Suppressor macrophage treated with lipopolysaccharide for 4 hours (primary cell): ENCODE measurements at regions not wholly inside any gene's neighbourhood (a gene's known extent, or its start where the extent isn't known, plus 50 kb on each side); places are given as distances from the start of the nearest gene placed in this dataset.
A peak's percentile ranks its signal among the peaks of the same experiment; 100 is the strongest.
"Not testable (repeated sequence)": the region's sequence is repeated elsewhere in the genome, so short reads cannot be mapped to it uniquely, and the experiment has no call there.

ENCODE experiments used
- DNase-seq: peaks from one replicate; pipeline ENCODE4 v3.0.0-alpha.2; 2020

DNA sequence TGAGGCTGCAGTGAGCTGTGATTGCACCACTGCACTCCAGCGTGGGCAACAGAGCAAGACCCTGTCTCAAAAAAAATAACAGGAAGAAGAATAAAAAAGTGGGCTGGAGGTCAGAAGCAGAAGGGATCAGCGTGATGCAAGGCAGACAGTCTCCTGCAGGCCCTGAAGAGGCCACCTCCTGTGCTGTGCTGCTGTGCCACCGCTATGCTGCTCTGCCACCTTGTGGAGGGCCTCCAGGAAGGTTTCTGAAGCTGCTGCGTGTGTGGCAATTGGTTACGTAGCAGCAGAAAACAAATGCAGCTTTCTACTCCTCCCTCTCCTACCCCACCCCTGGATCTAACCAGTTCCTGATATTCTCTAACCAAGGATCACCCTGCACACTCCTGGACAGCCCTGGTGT lies 815.5 kb downstream of the KCNJ18 start:
- no peak for DNase-seq

DNA sequence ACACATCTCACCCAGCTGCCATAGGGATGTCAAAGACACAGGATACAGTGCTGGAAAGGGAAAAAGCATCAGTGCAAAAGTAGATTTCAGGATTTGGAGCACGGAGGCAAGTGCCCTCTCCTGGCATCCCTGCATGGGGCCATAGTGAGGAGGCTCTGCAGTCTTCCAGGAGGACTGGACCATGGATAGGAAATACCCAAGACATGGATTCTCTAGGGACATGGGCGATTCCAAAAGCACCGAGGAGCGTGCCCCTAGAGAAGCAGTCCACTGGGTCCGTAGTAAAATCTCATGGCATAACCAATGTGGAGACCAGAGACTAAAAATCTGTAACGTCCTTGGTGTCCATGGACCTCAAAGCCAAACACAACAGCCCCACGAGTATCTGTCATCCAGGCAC lies 818.2 kb downstream of the KCNJ18 start:
- no peak for DNase-seq

DNA sequence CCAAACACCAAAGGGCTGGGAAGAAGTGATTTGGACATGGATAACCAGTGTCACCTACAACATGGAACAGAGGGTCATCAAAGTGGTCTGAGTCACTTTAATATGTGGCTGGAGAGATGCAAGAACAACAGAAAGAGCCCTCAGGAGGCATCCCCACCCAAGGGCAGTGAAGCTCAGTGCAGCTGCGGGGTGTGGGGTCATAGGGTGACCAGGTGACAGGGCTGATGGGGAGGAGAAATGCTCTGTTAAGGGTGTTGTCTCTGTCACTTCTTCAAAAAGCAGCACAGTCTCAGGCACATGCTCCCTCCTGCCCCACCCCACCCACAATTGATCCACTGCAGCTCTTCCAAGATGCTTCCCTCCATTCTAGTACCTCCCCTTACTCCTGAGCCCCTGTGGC lies 819.1 kb downstream of the KCNJ18 start:
- DNase-seq, result no peak

DNA sequence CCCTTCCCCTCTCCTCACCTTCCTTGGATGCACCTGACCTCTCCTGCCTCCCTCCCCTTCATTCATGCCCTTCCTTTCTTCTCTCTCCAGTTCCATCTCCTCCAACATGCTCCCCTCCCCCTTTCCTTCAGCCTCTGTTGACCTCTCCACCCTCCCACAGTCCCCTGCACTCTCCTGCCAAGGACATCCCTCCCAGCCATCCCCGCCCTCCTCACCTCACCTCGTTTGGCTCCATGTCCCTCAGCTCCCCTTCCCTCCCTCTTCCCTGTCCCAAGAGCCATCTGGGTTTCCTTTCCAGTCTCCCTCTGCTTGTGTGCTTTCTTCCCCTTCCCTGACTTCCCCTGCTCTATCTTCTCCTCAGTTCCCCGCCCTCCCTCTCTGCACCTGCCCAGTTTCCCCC lies 819.7 kb downstream of the KCNJ18 start:
- DNase-seq, result no peak

DNA sequence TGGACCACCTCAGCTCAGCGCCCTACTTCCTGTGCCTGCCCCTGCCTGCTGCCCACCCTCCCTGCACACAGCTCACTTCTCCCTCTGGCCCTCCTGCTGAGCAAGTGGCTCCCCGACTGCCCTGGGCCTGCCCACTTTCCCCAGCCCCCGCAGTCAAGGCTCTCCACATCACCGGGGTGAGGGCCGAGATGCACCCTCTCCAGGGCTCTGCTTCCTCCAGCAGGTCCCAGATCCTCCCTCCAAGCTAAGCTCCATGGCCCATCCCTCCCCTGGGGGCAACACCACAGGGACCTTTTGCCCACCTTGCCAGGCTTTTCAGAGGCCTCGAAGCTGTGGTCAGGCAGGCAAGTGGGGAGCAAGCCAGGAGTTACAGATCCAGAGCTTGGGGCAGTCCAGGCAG lies 820.2 kb downstream of the KCNJ18 start:
- no peak for DNase-seq

DNA sequence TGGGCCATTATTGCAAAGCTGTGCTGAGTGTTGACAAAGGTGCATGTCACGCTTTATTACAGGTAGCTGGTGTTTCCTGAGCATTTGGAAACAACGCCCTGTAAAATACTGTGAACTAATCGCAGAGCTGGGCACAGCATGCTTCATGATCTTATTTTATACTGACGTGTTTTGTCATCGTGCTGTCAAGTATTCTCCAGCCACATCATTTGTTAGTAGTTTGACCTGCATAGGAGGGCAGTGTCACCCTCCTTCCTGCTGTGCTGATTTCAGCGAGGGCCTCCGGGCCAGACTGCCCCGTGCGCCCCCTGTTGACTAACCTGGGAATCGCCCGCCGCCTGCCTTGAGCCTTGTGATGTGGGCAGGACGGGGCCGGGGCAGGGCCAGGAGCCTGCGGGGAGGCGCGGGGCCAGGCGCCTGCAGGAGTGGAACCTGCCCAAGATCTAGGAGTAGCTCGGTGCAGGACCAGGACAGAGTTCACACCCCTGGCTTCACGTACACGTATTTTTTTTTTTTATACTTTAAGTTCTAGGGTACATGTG lies 820.7 kb downstream of the KCNJ18 start:
- DNase-seq, result no peak

DNA sequence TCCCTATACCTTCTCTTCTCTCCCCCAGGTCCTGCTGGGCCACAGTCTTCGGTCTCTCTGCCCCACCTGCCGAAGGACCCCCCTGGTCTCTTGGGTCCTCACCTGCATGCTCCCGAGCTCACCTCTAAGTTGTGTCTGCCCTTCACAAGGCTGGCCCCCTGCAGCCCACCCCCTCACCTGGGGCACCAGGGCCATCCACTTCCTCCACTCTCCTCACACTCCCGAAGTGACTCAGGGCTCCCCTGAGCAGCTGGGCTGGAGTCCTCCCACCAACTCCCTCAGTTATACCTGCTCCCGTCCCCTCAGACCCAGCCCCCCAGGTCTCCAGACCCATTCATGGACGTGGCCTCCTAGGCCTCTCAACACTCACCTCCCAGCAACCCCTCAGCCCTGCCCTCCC lies 822.0 kb downstream of the KCNJ18 start:
- no peak for DNase-seq

DNA sequence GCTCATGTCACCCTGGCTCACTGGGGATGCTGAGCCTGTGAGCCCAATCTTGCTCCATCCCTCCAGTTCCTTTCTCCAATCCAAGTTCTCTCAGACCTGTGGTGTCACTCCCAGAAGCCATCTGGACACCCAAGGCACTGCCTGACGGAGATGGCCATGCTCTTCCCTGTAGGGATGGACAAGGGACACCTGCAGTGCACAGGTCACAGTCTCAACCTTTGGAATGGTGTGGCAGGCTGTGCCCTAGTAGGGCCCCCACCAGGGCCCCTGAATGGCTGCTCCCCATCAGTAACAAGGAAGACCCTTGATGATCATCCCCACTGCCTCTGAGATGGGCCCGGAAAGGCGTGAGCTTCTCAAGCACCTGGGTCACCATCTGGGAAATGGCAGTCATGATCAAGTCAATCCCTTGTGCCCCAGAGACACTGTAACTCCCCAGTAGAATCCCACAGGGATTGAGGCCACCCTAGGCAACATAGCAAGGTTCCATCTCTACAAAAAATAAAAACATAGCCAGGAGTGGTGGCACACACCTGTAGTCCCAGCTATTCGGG lies 822.5 kb downstream of the KCNJ18 start:
- no peak for DNase-seq

DNA sequence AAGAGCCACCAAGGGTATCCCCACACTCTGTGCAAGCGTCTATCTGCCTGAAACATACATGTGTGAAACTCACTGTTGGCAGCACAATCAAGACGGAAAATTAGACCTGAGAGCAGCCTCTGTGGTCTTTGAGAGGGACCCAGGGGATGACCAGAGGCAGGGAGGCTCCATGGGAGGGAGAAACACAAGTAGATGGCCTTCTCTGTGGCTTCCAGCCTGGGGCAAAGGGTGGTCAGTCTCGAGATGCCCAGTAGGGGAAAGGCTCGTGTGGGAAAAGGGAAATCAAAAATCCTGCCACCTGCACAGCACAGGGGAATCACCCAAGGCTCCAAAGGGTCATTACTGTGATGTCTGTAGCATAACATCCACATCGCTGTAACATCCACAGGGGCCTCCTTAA lies 823.3 kb downstream of the KCNJ18 start:
- DNase-seq, result no peak

DNA sequence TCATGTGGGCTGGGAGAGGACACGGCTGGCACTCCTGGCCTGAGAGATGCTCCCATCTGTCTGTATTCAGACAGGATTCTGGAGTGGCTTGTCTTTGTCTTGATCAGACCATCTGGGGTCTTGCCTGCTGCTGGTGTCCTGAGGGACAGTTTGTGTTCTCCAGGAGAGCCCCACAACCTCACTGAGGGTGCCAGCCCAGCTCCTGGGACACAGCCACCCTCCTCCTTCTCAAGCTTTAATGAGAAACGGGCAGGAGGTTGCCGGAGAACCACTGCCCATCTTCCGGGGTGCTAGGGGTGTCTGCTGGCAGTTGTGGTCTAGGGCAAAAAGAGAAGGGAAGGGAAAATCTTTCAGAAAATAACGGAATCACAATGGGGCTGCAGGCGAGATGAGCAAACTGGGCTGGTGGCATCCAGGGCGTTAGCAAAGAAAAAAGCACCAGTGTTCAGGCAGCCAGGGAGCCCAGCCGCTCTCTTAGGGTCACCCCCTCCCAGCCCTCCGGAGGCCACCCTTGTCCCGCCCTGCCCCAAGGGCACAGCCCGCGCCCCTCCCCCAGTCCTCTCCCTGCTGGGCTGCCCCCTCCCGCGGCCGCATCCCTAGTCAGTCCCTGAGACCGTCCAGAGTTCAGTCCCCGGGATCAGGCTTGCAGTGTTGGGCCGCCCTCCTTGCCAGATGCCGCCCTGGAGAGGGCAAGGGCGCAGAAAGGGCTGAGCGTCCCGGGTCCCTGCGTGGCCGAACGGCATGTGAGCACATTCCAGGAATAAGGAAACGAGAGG lies 824.7 kb downstream of the KCNJ18 start:
- DNase-seq, result no peak

DNA sequence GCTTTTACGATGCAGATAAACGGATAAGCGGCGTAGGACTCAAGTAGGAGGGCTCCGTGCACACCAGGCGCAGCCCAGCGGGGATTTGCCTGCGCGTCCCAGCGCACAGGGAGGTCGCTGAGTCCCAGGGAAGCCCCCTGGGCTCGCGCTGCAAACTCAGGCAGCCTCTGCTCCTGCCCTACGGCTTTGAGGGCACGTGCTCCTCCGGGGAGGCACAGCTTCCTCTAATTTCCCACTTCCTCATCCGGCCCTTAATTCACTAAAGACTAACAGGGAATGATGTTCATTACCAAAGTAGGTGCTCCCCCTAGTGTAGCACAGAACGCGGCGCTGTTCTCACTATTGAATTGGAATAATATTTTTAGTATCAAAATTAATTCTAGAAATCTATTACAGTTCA lies 825.4 kb downstream of the KCNJ18 start:
- no peak for DNase-seq

DNA sequence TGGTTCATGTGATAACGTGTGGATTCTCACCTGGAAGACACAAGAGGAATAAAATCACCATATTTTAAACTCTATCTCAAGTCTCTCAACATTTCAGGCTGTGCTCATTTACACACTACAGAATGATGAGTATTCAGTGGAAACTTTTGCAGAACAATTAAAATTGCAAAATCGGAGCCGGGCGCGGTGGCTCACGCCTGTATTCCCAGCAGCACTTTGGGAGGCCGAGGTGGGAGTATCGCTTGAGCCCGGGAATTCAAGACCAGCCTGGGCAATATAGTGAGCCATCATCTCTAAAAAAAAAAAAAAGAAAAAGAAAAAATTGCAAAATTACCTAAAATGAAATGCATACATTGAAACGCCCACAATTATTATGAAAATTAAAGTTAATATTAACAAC lies 825.9 kb downstream of the KCNJ18 start:
- no peak for DNase-seq

DNA sequence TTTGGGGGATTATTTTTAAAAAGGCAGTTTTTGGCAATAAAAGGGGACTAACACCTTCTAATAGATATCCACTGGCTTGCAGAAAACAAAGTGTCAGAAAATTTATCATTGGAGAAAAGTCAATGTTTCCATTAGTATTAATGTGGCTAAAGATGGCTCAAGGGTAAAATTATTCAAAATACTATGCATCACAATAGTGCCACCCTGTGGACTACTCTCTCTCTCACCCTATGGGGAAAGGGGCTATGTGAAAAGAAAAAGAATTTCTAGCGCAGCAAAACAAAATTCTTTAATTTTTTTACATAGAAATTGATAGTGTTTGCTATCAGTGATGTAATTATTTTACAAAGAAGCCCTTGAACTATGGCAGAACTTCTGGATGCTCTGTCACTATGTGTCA lies 856.5 kb downstream of the KCNJ18 start:
- not testable (repeated sequence) for DNase-seq

DNA sequence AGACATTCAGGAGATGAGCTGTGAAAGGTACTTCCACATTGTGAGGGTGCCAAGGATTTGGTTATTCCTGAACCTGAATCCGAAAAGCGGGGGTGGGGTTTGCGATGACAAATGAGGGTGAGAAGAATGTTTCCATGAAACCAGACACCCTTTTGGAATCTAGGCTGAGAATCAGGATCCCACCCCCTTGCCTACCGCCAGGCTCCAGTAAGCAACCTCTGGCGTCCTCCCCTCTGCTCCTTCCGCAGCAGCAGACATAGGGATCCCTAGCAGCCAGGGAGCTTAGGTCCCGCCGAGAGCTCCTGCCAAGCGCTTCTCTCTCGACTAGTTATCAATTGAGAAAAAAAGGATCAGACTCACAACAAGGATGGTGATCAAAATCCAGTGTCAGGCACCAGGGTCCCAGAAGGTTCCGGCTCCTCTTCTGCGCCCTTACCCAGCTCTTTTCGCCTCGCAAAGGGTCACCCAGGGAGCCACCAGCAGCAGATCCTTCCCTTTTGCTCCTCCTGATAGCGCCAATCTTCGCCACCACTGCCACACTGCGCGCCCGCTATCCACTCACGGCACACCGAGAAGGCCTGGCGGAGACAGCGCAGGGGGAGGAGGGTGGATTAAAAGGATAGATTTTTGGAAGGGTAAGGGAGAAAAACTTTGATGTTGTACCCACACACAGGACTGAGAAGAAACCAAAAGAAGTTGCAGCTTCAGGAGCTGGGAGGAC lies 859.5 kb downstream of the KCNJ18 start:
- DNase-seq, result not testable (repeated sequence)

DNA sequence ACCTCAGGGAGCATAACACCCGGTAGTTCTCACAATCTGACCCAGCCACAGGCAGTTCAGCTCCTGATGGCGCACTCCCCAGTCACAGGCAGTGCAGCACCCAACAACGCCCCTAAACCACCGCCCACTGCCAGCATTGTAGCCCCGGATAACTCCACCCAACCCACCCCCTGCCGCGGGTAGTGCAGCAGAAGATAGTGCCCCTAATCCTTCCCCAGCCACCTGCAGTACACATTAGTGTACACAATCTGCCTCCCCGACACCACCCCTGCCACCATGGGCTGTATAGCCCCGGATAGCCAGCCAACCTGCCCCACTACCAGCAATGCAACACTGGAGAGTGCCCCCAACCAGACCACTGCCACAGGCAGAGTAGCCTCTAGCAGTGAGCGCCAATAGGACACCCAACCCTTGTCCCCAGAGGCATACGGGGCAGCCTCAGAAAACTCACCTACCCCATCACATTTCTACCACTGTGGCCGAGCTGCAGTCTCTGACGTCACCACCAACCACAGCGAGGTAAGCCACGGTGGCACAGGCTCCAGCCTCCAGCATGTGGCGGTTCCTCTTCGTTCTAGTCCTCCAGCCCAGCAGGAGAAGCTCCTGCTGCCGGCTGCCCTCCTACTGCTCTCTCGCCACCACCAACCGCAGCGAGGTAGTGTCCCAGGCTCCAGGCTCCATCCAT lies 877.3 kb downstream of the KCNJ18 start:
- no peak for DNase-seq

DNA sequence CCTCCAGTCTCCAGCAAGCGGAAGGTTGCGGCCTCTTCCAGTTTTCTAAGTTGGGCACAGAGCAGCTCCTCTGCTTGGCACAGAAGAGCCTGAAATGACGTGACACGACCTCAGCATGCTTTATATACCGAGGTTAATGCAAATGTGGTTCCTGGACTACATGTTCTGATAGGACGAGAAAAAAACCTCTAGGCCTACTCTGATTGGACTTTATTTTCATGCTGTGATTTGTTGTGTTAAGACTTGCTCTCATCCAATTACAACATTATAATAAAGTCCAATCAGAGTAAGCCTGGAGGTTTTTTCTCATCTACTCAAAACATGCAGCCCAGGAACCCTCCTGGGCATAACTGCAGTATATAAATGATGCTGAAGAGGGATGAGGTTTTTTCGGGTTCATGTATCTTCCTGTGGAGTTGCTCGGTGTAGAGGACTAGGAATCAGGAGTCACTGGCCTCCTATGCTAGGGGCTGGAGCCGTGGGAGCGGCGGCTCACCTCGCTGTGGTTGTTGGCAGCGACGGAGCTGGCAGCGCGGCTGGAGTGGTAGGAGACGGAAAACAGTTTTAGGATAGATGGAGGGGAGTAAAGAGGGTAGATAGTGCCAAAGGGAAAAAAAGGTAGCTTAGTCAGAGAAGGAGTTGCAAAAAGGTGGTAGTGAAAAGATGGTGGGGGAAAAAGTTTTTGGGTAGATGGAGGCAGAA lies 878.0 kb downstream of the KCNJ18 start:
- DNase-seq, result no peak

DNA sequence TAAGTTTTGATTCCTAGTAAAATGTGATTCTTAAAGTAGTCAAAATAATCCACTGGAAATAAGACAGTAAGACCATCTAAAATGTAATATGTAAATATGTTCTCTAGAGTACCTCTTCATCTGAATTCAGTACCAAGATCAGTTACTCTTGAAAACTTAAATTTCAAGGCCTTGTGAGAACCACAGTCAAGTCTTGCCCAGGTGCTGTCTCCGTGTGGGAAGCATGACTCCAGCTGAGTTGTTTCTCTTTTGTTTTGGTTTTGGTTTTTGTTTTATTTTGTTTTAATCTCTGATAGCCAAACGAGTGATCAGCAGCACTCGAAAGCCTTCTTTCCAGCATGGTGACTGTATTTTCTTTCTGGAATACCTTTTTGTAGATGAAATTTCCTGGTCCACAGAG lies 907.0 kb downstream of the KCNJ18 start:
- no peak for DNase-seq

DNA sequence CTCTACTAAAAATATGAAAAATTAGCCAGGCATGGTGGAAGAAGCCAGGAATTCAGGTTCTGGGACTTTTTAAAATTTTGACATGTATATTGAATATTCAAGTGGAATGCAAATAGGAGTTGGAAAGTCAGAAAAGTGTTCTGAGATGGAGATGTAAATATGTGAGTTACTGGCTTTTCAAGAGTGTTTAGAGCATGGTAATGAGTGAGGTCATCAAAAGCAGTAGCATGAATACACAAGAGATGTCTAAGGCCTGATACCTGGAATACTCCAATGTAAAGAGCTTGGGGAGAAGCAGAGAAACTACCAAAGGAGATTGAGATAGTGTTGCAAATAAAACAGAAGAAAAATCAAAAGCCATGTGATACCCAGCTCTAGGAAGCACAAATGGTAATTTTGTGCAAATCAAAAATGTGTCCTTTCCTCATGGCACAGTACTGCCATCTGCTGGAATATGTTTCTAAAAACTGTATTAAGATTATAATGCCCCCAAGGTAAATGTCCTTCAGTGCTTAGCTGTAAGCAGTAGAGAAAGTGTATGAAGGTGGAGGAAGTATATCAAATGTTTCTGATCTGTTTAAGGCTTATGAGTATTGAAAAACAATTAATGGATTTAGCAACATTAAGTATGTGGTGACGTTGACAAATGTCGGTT lies 908.4 kb downstream of the KCNJ18 start:
- peak; percentile 36 for DNase-seq
